DMS114 treated with DMSO at 0.1 percent for 48 hours (cell line): ENCODE measurements at regions not wholly inside any gene's neighbourhood (a gene's known extent, or its start where the extent isn't known, plus 50 kb on each side); places are given as distances from the start of the nearest gene placed in this dataset.

ENCODE experiments used
- DNase-seq: peaks from one replicate; lab custom pipeline; 2025; ENCODE audit not compliant: unreplicated experiment; lab: John Stamatoyannopoulos, UW

GRCh38 chr2:60064687-60065389 is 488.6 kb downstream of the BCL11A start:
- no peak for DNase-seq

- DNase-seq: no peak
Observed at GRCh38 chr2:60058781-60059180, 494.7 kb downstream of the BCL11A start.

- DNase-seq: no peak
Observed at GRCh38 chr2:60054571-60055340, 498.7 kb downstream of the BCL11A start.

GRCh38 chr2:60053791-60054190 is 499.7 kb downstream of the BCL11A start:
- no peak for DNase-seq

- no peak for DNase-seq
Observed at GRCh38 chr2:60052601-60053000, 500.9 kb downstream of the BCL11A start.

GRCh38 chr2:60051991-60052390 is 501.5 kb downstream of the BCL11A start:
- DNase-seq: no peak

- DNase-seq: no peak
Observed at GRCh38 chr2:60047944-60048525, 505.4 kb downstream of the BCL11A start.

GRCh38 chr2:60047347-60047746 is 506.1 kb downstream of the BCL11A start:
- no peak for DNase-seq

- no peak for DNase-seq
Observed at GRCh38 chr2:60046529-60046928, 506.9 kb downstream of the BCL11A start.

GRCh38 chr2:60045456-60045855 is 508.0 kb downstream of the BCL11A start:
- DNase-seq: no peak

GRCh38 chr2:60044484-60044883 is 509.0 kb downstream of the BCL11A start:
- DNase-seq: no peak

- DNase-seq: no peak
Observed at GRCh38 chr2:60042023-60042422, 511.4 kb downstream of the BCL11A start.

- no peak for DNase-seq
Observed at GRCh38 chr2:60033325-60033724, 520.1 kb downstream of the BCL11A start.

- no peak for DNase-seq
Observed at GRCh38 chr2:60029566-60029883, 523.9 kb downstream of the BCL11A start.

- DNase-seq: no peak
Observed at GRCh38 chr2:60028849-60029565, 524.4 kb downstream of the BCL11A start.

- DNase-seq: no peak
Observed at GRCh38 chr2:60025496-60025895, 528.0 kb downstream of the BCL11A start.

- DNase-seq: no peak
Observed at GRCh38 chr2:60023256-60023985, 530.0 kb downstream of the BCL11A start.

GRCh38 chr2:60007671-60008070 is 545.8 kb downstream of the BCL11A start:
- DNase-seq: no peak

GRCh38 chr2:60003076-60003475 is 550.4 kb downstream of the BCL11A start:
- no peak for DNase-seq

GRCh38 chr2:60002183-60002867 is 551.1 kb downstream of the BCL11A start:
- DNase-seq: no peak
